SK-N-SH treated with all-trans-retinoic acid at 6 μM for 48 hours (cell line): ENCODE measurements at regions not wholly inside any gene's neighbourhood (a gene's known extent, or its start where the extent isn't known, plus 50 kb on each side); places are given as distances from the start of the nearest gene placed in this dataset.
"Not testable (repeated sequence)": the region's sequence is repeated elsewhere in the genome, so short reads cannot be mapped to it uniquely, and the experiment has no call there.

Experiments used
- ATAC-seq: fragments of 200-7000 bp; cut with Tn5 transposase; 3 replicates; pipeline ENCODE4 v1.9.1; 2020; ENCODE audit warnings: mild to moderate bottlenecking, moderate library complexity
- ARNTL ChIP-seq: fragments of 450-650 bp; formaldehyde crosslinking; IDR thresholded peaks from 2 replicates; pipeline ENCODE4 v1.5.0; 2020; ENCODE audit warnings: low read depth, mild to moderate bottlenecking, moderate library complexity, borderline replicate concordance
- BACH2 ChIP-seq: fragments of 250-450 bp; sonication (Bioruptor Pico); IDR thresholded peaks from 2 replicates; pipeline ENCODE4 v1.9.0; 2021; ENCODE audit warnings: mild to moderate bottlenecking, borderline replicate concordance
- CSDC2 ChIP-seq: fragments of 250-450 bp; sonication (Bioruptor Pico); IDR thresholded peaks from 2 replicates; pipeline ENCODE4 v1.5.0; 2020; ENCODE audit warnings: mild to moderate bottlenecking, moderate library complexity
- CSRNP3 ChIP-seq: fragments of 250-450 bp; sonication (Bioruptor Pico); IDR thresholded peaks from 2 replicates; pipeline ENCODE4 v1.5.1; 2021; ENCODE audit warnings: mild to moderate bottlenecking, moderate library complexity
- ESRRG ChIP-seq: fragments of 250-450 bp; sonication (Bioruptor Pico); IDR thresholded peaks from 2 replicates; pipeline ENCODE4 v1.6.1; 2021; ENCODE audit warnings: mild to moderate bottlenecking
- ISL1 ChIP-seq: fragments of 250-450 bp; sonication (Bioruptor Pico); IDR thresholded peaks from 2 replicates; pipeline ENCODE4 v2.1.2; 2022; ENCODE audit warnings: mild to moderate bottlenecking, moderate library complexity
- OSR1 ChIP-seq: fragments of 250-450 bp; sonication (Bioruptor Pico); IDR thresholded peaks from 2 replicates; pipeline ENCODE4 v1.8.0; 2022; ENCODE audit warnings: moderate library complexity, mild to moderate bottlenecking, inconsistent platforms
- PATZ1 ChIP-seq: fragments of 250-450 bp; sonication (Bioruptor Pico); IDR thresholded peaks from 2 replicates; pipeline ENCODE4 v1.8.0; 2020; ENCODE audit warnings: mild to moderate bottlenecking, moderate library complexity, borderline replicate concordance
- PPARA ChIP-seq: fragments of 250-450 bp; sonication (Bioruptor Pico); IDR thresholded peaks from 2 replicates; pipeline ENCODE4 v1.5.0; 2020; ENCODE audit warnings: mild to moderate bottlenecking, borderline replicate concordance
- SNAI2 ChIP-seq: fragments of 250-450 bp; sonication (Bioruptor Pico); IDR thresholded peaks from 2 replicates; pipeline ENCODE4 v1.5.0; 2020; ENCODE audit warnings: mild to moderate bottlenecking, moderate library complexity
- TOX ChIP-seq: fragments of 250-450 bp; sonication (Bioruptor Pico); IDR thresholded peaks from 2 replicates; pipeline ENCODE4 v1.8.0; 2021; ENCODE audit warnings: mild to moderate bottlenecking, moderate library complexity, borderline replicate concordance
- TSHZ2 ChIP-seq: fragments of 250-450 bp; sonication (Bioruptor Pico); IDR thresholded peaks from 2 replicates; pipeline ENCODE4 v1.5.0; 2020; ENCODE audit warnings: mild to moderate bottlenecking, moderate library complexity
- ZC3H10 ChIP-seq: fragments of 250-450 bp; sonication (Bioruptor Pico); IDR thresholded peaks from 2 replicates; pipeline ENCODE4 v1.5.1; 2021; ENCODE audit warnings: mild to moderate bottlenecking, moderate library complexity
- ZFP3 ChIP-seq: fragments of 250-450 bp; sonication (Bioruptor Pico); IDR thresholded peaks from 2 replicates; pipeline ENCODE4 v1.5.0; 2020; ENCODE audit warnings: mild to moderate bottlenecking, moderate library complexity
- ZFP30 ChIP-seq: fragments of 450-650 bp; formaldehyde crosslinking; IDR thresholded peaks from 2 replicates; pipeline ENCODE4 v1.5.0; 2022; ENCODE audit warnings: mild to moderate bottlenecking, moderate library complexity
- ZNF565 ChIP-seq: fragments of 450-650 bp; formaldehyde crosslinking; conservative IDR thresholded peaks from 2 replicates; pipeline ENCODE4 v1.5.0; 2020; ENCODE audit warnings: low read depth, mild to moderate bottlenecking, moderate library complexity
- ZNF70 ChIP-seq: fragments of 450-650 bp; formaldehyde crosslinking; IDR thresholded peaks from 2 replicates; pipeline ENCODE4 v1.5.0; 2020; ENCODE audit warnings: mild to moderate bottlenecking, moderate library complexity
- ZNF8 ChIP-seq: fragments of 450-650 bp; formaldehyde crosslinking; IDR thresholded peaks from 2 replicates; pipeline ENCODE4 v1.5.0; 2020; ENCODE audit warnings: mild to moderate bottlenecking, moderate library complexity
- TF ChIP-seq, protein P1 (sequence below): fragments of 250-450 bp; sonication (Bioruptor Pico); IDR thresholded peaks from 2 replicates; pipeline ENCODE4 v1.8.0; 2021; ENCODE audit warnings: low read depth, mild to moderate bottlenecking, moderate library complexity, borderline replicate concordance
- TF ChIP-seq, protein P2 (sequence below): fragments of 250-450 bp; sonication (Bioruptor Pico); IDR thresholded peaks from 2 replicates; pipeline ENCODE4 v1.5.1; 2020; ENCODE audit warnings: low read depth, mild to moderate bottlenecking, moderate library complexity

DNA sequence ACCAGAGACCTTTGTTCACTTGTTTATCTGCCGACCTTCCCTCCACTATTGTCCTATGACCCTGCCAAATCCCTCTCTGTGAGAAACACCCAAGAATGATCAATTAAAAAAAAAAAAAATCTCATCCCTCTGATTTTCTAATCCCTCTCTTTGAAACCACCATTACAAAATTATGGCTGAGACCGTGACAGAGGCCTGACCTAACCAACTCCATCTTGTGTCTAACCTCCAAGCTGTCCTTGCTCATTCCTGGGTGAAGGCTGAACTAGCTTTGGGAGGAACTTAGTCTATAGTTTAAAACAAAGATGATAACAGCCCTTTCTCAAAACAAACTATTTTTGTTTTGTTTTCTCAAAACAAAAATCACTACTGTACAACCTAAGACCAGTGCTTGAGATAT is 474.5 kb downstream of the TMEM114 start (continued):
- TF ChIP-seq CSRNP3 (CRISPR knock-in tag): no peak

DNA sequence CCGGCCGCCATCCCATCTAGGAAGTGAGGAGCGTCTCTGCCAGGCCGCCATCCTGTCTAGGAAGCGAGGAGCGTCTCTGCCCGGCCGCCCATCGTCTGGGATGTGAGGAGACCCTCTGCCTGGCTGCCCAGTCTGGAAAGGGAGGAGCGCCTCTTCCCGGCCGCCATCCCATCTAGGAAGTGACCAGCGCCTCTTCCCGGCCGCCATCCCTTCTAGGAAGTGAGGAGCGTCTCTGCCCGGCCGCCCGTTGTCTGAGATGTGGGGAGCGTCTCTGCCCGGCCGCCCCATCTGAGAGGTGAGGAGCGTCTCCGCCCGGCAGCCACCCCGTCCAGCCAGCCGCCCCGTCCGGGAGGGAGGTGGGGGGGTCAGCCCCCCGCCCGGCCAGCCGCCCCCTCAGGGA is 475.4 kb downstream of the TMEM114 start:
- ATAC-seq: not testable (repeated sequence)

GRCh38 chr16:8113843-8114242 is 476.5 kb downstream of the TMEM114 start:
- ATAC-seq: no peak
- TF ChIP-seq PATZ1 (CRISPR knock-in tag) (no peak), TSHZ2 (CRISPR knock-in tag) (no peak), ESRRG (CRISPR knock-in tag) (no peak), PPARA (CRISPR knock-in tag) (no peak), ISL1 (CRISPR knock-in tag) (no peak), ZNF8 (CRISPR knock-in tag) (no peak), ZNF565 (CRISPR knock-in tag) (no peak), ZC3H10 (CRISPR knock-in tag) (no peak), ZFP3 (no peak), SNAI2 (CRISPR knock-in tag) (no peak)

- no peak for ATAC-seq
- TF ChIP-seq, protein P1, sequence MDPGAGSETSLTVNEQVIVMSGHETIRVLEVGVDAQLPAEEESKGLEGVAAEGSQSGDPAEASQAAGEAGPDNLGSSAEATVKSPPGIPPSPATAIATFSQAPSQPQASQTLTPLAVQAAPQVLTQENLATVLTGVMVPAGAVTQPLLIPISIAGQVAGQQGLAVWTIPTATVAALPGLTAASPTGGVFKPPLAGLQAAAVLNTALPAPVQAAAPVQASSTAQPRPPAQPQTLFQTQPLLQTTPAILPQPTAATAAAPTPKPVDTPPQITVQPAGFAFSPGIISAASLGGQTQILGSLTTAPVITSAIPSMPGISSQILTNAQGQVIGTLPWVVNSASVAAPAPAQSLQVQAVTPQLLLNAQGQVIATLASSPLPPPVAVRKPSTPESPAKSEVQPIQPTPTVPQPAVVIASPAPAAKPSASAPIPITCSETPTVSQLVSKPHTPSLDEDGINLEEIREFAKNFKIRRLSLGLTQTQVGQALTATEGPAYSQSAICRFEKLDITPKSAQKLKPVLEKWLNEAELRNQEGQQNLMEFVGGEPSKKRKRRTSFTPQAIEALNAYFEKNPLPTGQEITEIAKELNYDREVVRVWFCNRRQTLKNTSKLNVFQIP (CRISPR knock-in tag): no peak
- TF ChIP-seq, protein P2, sequence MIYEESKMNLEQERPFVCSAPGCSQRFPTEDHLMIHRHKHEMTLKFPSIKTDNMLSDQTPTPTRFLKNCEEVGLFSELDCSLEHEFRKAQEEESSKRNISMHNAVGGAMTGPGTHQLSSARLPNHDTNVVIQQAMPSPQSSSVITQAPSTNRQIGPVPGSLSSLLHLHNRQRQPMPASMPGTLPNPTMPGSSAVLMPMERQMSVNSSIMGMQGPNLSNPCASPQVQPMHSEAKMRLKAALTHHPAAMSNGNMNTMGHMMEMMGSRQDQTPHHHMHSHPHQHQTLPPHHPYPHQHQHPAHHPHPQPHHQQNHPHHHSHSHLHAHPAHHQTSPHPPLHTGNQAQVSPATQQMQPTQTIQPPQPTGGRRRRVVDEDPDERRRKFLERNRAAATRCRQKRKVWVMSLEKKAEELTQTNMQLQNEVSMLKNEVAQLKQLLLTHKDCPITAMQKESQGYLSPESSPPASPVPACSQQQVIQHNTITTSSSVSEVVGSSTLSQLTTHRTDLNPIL: no peak
- TF ChIP-seq ZNF8 (CRISPR knock-in tag): no peak
- no peak for TF ChIP-seq ZFP30 (CRISPR knock-in tag)
- TF ChIP-seq ZNF565 (CRISPR knock-in tag): no peak
- no peak for TF ChIP-seq PPARA (CRISPR knock-in tag)
- no peak for TF ChIP-seq BACH2 (CRISPR knock-in tag)
- TF ChIP-seq ZNF70 (CRISPR knock-in tag): no peak
- TF ChIP-seq ESRRG (CRISPR knock-in tag): no peak
- TF ChIP-seq ZFP3: no peak
- TF ChIP-seq SNAI2 (CRISPR knock-in tag): no peak
- TF ChIP-seq CSDC2: no peak
- TF ChIP-seq TOX: no peak
- no peak for TF ChIP-seq ARNTL
- no peak for TF ChIP-seq OSR1 (CRISPR knock-in tag)
Measured at GRCh38 chr16:8110572-8111514, 479.5 kb downstream of the TMEM114 start.
